IPS-NIHi7 (cell line): ENCODE measurements at regions not wholly inside any gene's neighbourhood (a gene's known extent, or its start where the extent isn't known, plus 50 kb on each side); places are given as distances from the start of the nearest gene placed in this dataset.
A peak's percentile ranks its signal among the peaks of the same experiment; 100 is the strongest.
"Not testable (repeated sequence)": the region's sequence is repeated elsewhere in the genome, so short reads cannot be mapped to it uniquely, and the experiment has no call there.

Experiments used
- DNase-seq: peaks from one replicate; pipeline ENCODE4 v3.0.0; 2012; ENCODE audit warnings: mixed read lengths; ENCODE audit errors: extremely low spot score

GRCh38 chr10:20406281-20407104 lies 490.6 kb downstream of the NEBL start:
- DNase-seq = no peak

GRCh38 chr10:20405761-20406160 lies 491.4 kb downstream of the NEBL start:
- no peak for DNase-seq

GRCh38 chr10:20405050-20405449 lies 492.1 kb downstream of the NEBL start:
- DNase-seq = no peak

- no peak for DNase-seq
Observed at GRCh38 chr10:20399772-20400171, 497.3 kb downstream of the NEBL start.

DNA sequence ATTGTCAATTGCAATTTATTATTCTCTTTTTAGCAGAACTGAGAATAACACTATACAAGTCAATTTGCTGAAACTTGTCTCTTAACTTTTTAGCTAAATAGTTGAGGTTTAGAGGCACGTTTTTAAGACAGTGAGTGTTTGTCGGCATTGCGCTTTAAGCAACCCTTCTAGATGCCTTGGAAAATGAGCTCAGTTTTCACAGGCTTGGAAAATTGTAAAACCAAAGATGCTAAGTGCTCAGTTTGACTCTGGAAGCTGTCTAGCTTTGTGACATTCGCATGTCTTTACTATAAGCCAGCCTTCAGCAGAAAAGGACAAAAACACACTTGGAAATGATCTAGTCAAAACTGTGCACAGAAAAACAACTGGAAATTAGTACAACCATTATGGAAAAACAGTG lies 500.4 kb downstream of the NEBL start:
- no peak for DNase-seq

- no peak for DNase-seq
Observed at GRCh38 chr10:20396205-20396604, 500.9 kb downstream of the NEBL start.

DNA sequence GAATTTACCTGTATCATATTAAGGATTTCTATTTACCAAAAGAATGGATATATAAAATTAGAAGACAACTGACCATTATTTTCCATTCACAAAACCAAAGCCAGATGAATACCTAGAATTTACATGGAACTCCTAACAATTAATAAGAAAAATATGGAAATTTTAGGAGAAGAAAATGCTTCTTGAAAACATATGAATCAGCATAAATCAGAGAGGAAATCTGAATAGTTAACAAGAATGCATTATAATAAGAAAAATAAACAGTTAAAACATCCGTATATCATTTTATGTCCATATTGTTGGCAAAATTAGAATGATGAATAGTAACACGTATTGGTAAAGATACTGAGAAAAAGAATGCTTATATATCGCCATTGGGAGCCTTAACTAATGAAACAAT lies 505.5 kb downstream of the NEBL start:
- no peak for DNase-seq

- no peak for DNase-seq
Observed at GRCh38 chr10:20381761-20382160, 515.4 kb downstream of the NEBL start.

- no peak for DNase-seq
Observed at GRCh38 chr10:20380401-20380800, 516.7 kb downstream of the NEBL start.

DNA sequence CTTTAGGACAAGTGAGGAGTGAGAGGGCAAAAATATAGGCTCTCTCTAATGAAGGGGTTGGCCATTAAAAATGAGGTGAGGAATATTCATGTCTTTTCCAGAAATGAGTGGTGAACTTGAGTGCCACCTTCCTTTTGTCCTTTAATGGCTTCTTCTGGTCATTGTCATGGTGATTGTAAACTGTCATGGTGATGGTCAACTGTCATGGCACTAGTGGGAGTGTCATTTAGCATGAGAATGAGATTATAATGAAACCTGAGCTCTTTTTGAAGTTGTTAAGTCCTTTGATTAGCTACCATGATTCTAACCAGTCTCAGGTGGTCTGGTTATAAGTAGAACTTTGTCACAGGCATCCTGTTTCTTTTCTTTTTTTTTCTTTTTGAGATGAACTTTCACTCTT lies 524.4 kb downstream of the NEBL start:
- no peak for DNase-seq

- DNase-seq = not testable (repeated sequence)
Observed at GRCh38 chr10:20370977-20371533, 526.1 kb downstream of the NEBL start.

GRCh38 chr10:20369863-20370736 lies 527.0 kb downstream of the NEBL start:
- peak; percentile 35 for DNase-seq

DNA sequence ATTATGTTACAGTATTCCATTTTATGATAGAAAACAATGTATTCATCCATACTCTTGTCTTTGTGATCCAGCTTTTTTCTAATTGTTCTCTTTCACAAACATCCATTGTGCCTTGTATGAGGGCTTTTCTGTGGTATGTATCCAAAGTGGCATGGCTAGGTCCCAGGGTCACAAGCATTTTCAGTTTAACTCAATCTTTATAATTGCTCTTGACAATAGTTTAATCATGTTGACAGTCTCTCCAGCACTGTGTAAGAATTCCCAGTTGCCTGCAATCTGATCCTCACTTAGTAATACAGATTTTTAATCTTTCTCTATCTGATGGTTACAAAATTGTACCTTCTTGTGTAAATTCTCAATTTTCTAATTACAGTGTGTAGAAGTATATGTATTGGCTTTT lies 533.4 kb downstream of the NEBL start:
- no peak for DNase-seq

DNA sequence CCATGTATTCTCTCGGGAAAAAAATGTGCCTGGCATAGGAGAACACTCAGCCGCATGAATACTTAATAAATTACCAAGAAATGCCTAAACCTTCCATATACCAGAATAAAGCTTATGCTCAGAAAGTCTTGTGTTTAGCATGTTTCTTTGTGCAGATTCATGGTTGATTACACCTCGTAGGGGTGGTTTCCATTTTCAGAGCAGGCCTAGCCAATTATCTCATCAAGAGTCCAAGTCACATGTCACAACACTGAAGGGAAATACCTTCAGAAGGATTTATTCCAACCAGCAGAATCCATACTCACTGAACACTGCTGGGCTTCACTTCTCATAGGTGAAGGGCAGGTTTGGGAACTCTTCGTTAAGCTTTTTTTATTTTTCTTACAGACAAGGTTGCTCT lies 539.7 kb downstream of the PLXDC2 start:
- DNase-seq = no peak

DNA sequence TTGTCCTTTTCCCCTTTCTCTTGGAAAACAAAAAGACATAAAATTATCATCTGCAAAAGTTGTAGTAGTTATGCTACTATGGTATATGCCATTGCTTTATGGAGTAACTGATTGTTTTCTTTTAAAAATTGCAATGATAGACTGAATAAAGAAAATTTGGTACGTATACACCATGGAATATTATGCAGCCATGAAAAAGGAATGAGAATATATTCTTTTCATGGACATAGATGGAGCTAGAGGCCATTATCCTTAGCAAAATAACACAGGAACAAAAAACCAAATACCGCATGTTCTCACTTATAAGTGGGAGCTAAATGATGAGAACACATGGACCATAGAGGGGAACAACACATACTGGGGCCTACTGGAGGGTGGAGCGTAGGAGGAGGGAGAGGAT lies 538.8 kb downstream of the PLXDC2 start:
- no peak for DNase-seq

DNA sequence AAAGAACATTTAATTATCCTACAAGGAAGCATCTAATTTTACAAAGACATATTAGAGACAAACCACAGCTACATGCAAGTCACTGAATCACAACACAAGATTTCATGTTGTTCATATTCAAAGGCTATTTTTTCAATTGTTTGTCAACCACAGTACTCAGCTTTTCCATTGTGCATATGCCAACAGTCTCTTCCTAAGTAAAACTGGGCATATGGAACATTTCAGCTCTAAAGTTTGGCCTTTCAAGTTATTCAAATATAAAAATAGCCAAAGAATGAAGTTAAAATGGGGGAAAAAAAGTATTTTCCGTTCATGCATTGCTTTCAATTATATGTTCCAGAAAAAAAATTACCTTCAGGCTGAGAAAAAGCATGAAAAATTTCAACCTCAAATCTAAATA lies 537.9 kb downstream of the PLXDC2 start:
- DNase-seq = no peak

- no peak for DNase-seq
Observed at GRCh38 chr10:20350509-20350908, 534.3 kb downstream of the PLXDC2 start.

DNA sequence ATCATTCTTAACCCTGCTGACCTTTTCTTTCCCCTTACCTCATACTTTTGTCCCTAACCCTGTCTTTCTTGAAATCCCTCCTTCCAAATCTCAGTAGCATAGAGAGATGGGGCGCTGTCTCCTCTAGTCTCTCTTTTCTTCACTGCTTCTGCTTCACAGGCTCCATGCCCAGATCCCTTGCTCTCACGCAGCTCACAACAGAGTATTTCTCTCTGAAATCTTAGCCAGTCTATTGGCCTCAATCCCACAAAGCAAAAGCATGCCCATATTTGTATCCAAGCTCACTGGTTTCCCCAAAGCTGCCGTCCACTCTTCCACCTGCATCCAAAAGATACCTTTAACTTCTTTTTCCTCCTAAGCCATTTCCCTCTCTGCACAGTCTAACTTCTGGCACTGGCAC lies 526.8 kb downstream of the PLXDC2 start:
- DNase-seq = no peak
